WERI-Rb-1 (cell line): ENCODE measurements at regions not wholly inside any gene's neighbourhood (a gene's known extent, or its start where the extent isn't known, plus 50 kb on each side); places are given as distances from the start of the nearest gene placed in this dataset.
A peak's percentile ranks its signal among the peaks of the same experiment; 100 is the strongest.
"Not testable (repeated sequence)": the region's sequence is repeated elsewhere in the genome, so short reads cannot be mapped to it uniquely, and the experiment has no call there.

ENCODE experiments used
- DNase-seq: peaks from one replicate; pipeline ENCODE4 v3.0.0-alpha.2; 2020
- H3K27ac ChIP-seq: fragments of 250-450 bp; sonication (Bioruptor Pico); 2 replicates; pipeline ENCODE4 v1.5.1; 2020; ENCODE audit warnings: mild to moderate bottlenecking, moderate library complexity
- H3K27me3 ChIP-seq: fragments of 250-450 bp; sonication (Bioruptor Pico); 2 replicates; pipeline ENCODE4 v1.5.1; 2021; ENCODE audit warnings: mild to moderate bottlenecking, low read depth, moderate library complexity; ENCODE audit not compliant: insufficient read depth, severe bottlenecking
- H3K36me3 ChIP-seq: fragments of 250-450 bp; sonication (Bioruptor Pico); 2 replicates; pipeline ENCODE4 v1.5.1; 2020; ENCODE audit warnings: mild to moderate bottlenecking, moderate library complexity
- H3K4me3 ChIP-seq: 2 replicates; pipeline ENCODE4 v1.5.1; 2011; ENCODE audit warnings: low read depth, mild to moderate bottlenecking, control low read depth, low read length
- H3K9me3 ChIP-seq: fragments of 250-450 bp; sonication (Bioruptor Pico); 2 replicates; pipeline ENCODE4 v1.5.1; 2021; ENCODE audit warnings: mild to moderate bottlenecking, moderate library complexity; ENCODE audit not compliant: severe bottlenecking
- TF ChIP-seq, protein P1 (sequence below): IDR thresholded peaks from 2 replicates; pipeline ENCODE4 v1.5.1; 2011; ENCODE audit warnings: low read depth, mild to moderate bottlenecking, control low read depth, inconsistent platforms, low read length

DNA sequence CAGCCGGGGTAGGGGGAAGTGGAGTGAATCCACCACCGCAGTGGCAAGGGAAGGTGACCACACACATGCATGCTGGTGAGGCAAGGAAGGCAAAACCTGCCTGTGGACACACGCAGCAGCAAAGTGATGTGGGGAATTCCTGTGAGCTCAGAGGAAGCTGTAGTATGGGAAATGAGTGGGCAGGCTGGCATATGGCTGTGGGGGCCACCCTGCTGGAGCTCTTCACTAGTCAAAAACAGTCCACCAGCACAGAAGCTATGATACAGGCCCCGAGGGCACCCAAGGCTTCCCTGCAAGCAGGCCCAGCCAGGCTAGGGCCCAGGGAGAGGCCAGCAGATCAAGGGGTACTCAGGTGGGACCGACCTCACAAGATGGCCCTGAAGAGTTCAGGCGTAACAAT is 239.1 kb downstream of the CHM start:
- TF ChIP-seq, protein P1, sequence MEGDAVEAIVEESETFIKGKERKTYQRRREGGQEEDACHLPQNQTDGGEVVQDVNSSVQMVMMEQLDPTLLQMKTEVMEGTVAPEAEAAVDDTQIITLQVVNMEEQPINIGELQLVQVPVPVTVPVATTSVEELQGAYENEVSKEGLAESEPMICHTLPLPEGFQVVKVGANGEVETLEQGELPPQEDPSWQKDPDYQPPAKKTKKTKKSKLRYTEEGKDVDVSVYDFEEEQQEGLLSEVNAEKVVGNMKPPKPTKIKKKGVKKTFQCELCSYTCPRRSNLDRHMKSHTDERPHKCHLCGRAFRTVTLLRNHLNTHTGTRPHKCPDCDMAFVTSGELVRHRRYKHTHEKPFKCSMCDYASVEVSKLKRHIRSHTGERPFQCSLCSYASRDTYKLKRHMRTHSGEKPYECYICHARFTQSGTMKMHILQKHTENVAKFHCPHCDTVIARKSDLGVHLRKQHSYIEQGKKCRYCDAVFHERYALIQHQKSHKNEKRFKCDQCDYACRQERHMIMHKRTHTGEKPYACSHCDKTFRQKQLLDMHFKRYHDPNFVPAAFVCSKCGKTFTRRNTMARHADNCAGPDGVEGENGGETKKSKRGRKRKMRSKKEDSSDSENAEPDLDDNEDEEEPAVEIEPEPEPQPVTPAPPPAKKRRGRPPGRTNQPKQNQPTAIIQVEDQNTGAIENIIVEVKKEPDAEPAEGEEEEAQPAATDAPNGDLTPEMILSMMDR = no peak
- H3K36me3 ChIP-seq = no peaks in the 10 kb centered on the region
- H3K9me3 ChIP-seq = peaks cover 8% of the 10 kb centered on the region
- H3K4me3 ChIP-seq = no peak overlapping the region
- peaks cover 24% of the 10 kb centered on the region for H3K27me3 ChIP-seq
- no peak for DNase-seq
- H3K27ac ChIP-seq = no peak overlapping the region

- H3K27me3 ChIP-seq = peaks cover 13% of the 10 kb centered on the region
- H3K36me3 ChIP-seq, DNase-seq, H3K4me3 ChIP-seq, H3K9me3 ChIP-seq, H3K27ac ChIP-seq: not testable (repeated sequence)
These were observed 275.0 kb downstream of the CHM start for GRCh38 chrX:85772391-85772790.

GRCh38 chrX:85765651-85766050 is 281.7 kb downstream of the CHM start:
- TF ChIP-seq, protein P1 = no peak

GRCh38 chrX:85723025-85723424 is 324.3 kb downstream of the CHM start:
- H3K36me3 ChIP-seq, H3K27ac ChIP-seq, H3K9me3 ChIP-seq, DNase-seq, H3K4me3 ChIP-seq: not testable (repeated sequence)
- H3K27me3 ChIP-seq = peaks cover 10% of the 10 kb centered on the region

More at GRCh38 chrX:85765651-85766050, 281.7 kb downstream of the CHM start:
- no peaks in the 10 kb centered on the region for H3K36me3 ChIP-seq
- no peak for DNase-seq
- no peak overlapping the region for H3K27ac ChIP-seq
- H3K4me3 ChIP-seq = no peak overlapping the region
- peaks cover 18% of the 10 kb centered on the region for H3K27me3 ChIP-seq
- no peaks in the 10 kb centered on the region for H3K9me3 ChIP-seq

- not testable (repeated sequence) for H3K27ac ChIP-seq, DNase-seq, H3K9me3 ChIP-seq, H3K4me3 ChIP-seq, H3K36me3 ChIP-seq, H3K27me3 ChIP-seq
These were observed 323.8 kb upstream of the POF1B start for GRCh38 chrX:85703233-85703632.

DNA sequence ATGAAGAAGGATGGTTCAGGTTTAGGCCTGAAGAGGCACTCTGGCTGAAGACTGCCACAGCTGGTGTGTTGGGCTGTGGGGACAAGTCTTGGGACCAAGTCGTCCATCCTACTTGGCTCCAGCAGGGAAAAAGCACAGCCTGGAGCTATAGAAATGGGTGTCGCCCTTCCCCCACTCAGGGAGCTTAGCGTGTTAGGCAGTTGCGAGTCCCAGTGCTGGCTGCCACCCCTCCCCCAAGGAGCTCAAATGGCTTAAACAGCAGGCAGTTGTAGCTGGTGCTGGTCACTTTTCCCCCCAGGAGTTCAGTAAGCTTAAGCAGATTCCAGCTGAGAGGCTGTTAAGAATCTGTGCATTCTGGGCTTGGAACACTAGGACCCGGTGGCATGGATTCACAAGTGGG is 319.5 kb upstream of the POF1B start:
- TF ChIP-seq, protein P1 = no peak
- peaks cover 10% of the 10 kb centered on the region for H3K9me3 ChIP-seq
- no peaks in the 10 kb centered on the region for H3K36me3 ChIP-seq
- peak overlapping the region; percentile 76 for H3K27ac ChIP-seq
- DNase-seq = peak; percentile 92
- H3K27me3 ChIP-seq = no peaks in the 10 kb centered on the region
- no peak overlapping the region for H3K4me3 ChIP-seq

- H3K36me3 ChIP-seq = no peaks in the 10 kb centered on the region
- DNase-seq = no peak
- H3K9me3 ChIP-seq = no peaks in the 10 kb centered on the region
- peaks cover 14% of the 10 kb centered on the region for H3K27me3 ChIP-seq
- H3K27ac ChIP-seq = no peak overlapping the region
- no peak overlapping the region for H3K4me3 ChIP-seq
- TF ChIP-seq, protein P1 = no peak
These were observed 306.4 kb upstream of the POF1B start for GRCh38 chrX:85685843-85686242.
